Cardiac fibroblast (primary cell): ENCODE measurements at regions not wholly inside any gene's neighbourhood (a gene's known extent, or its start where the extent isn't known, plus 50 kb on each side); places are given as distances from the start of the nearest gene placed in this dataset.

Source experiments
- DNase-seq, 2 donors: peaks; one replicate each; pipeline versions ENCODE4 v3.0.0 to v3.0.0-alpha.2; 2010; ENCODE audit warnings: low read depth in 2 of 2
- H3K4me3 ChIP-seq, 2 donors: replicated peaks in 1 of 2; 1 replicate in 1 of 2; 2 replicates in 1 of 2; pipeline ENCODE4 v1.5.1; 2011; ENCODE audit warnings: low read depth in 2 of 2, low read length in 2 of 2, mild to moderate bottlenecking in 2 of 2, moderate library complexity in 1 of 2
- CTCF ChIP-seq: IDR thresholded peaks from one replicate; pipeline ENCODE4 v1.5.1; 2011; ENCODE audit warnings: low read depth, mild to moderate bottlenecking, low read length, inconsistent platforms

- TF ChIP-seq CTCF = no peak
- no peak overlapping the region for H3K4me3 ChIP-seq
- DNase-seq = peak in 1 of 2 donors; percentile 69
Measured at GRCh38 chr6:144718431-144718830, 433.3 kb downstream of the UTRN start.

- no peak overlapping the region for H3K4me3 ChIP-seq
- TF ChIP-seq CTCF = no peak
- DNase-seq = no peak
Measured at GRCh38 chr6:144721232-144721631, 436.1 kb downstream of the UTRN start.

GRCh38 chr6:144722154-144722737 lies 437.1 kb downstream of the UTRN start:
- no peak overlapping the region for H3K4me3 ChIP-seq
- DNase-seq = peak; percentile 4 to 22
- TF ChIP-seq CTCF = no peak

DNA sequence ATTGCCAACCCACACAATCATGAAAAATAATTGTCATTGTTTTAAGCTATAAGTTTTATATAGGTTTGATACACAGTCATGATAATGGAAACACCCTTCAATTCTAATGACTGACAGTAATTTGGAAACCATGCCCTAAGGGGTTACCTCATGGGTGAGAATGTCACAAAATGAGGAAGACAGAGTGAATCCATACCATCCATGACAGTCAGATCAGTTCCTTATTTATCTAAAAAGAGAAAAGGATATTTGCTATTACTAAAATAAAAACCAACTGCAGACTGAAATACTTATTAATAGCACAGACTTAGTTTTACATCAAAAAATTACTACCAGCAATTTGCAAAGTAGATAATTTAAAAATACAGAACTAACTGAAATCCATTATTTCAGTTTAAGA lies 437.8 kb downstream of the UTRN start:
- TF ChIP-seq CTCF = no peak
- H3K4me3 ChIP-seq = no peak overlapping the region
- DNase-seq = no peak

GRCh38 chr6:144723431-144723830 lies 438.3 kb downstream of the UTRN start:
- DNase-seq = no peak
- no peak for TF ChIP-seq CTCF

DNA sequence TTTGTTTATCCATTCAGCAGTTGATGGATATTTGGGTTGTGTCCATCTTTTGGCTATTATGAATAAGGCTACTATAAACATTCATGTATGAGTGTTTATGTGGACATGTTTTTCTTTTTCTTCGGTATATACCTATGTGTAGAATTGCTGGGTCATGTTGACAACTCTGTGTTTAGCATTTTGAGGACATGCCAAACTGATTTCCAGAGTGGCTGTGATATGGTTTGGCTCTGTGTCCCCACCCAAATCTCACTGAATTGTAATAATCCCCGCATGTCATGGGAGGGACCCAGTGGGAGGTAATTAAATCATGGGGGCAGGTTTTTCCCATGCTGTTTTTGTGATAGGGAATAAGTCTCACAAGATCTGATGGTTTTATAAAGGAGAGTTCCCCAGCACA lies 439.7 kb downstream of the UTRN start:
- TF ChIP-seq CTCF = no peak
- no peak overlapping the region for H3K4me3 ChIP-seq
- no peak for DNase-seq

More at GRCh38 chr6:144723431-144723830, 438.3 kb downstream of the UTRN start:
- no peak overlapping the region for H3K4me3 ChIP-seq
